ENCODE measurements at regions not wholly inside any gene's neighbourhood (a gene's known extent, or its start where the extent isn't known, plus 50 kb on each side); places are given as distances from the start of the nearest gene placed in this dataset.
"Not testable (repeated sequence)": the region's sequence is repeated elsewhere in the genome, so short reads cannot be mapped to it uniquely, and the experiment has no call there.

- TF ChIP-seq CTCF (IDR thresholded peaks at IDR 0.05; ENCODE audit: poor library complexity); EZH2phosphoT487 (IDR thresholded peaks at IDR 0.05; ENCODE audit: low read depth, severe bottlenecking, unreplicated experiment); EZH2 (IDR thresholded peaks at IDR 0.05; ENCODE audit: borderline replicate concordance): not testable (repeated sequence)
These were observed 60.0 kb downstream of the ATP6V0E2 start for GRCh38 chr7:149933776-149934175.

Data from hepatocyte (in vitro differentiated cells).